ENCODE measurements at regions not wholly inside any gene's neighbourhood (a gene's known extent, or its start where the extent isn't known, plus 50 kb on each side); places are given as distances from the start of the nearest gene placed in this dataset.

DNA sequence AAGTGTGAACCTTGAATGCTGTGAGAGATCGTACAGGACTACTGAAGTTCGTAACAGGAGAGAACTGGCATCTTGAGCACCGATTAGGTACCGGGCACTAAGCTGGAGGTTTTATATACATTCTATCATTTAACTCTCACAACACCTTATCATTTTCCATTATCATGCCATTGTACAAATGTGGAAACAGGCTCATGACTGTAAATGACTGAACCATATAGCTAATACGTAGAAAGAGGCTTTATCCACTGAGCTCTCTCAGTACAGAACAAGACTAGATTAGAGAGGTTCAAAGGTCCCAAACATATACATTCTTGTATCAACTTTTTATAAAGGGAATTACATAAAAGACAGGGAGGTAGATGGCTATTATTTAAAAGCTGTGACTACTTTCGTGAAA lies 130.6 kb downstream of the CEP57L1 start:
- Histone ChIP-seq H3K9me3 (ENCODE audit: insufficient read depth in 2 of 2, low read depth in 1 of 2, low read length in 1 of 2) (no peaks in the 10 kb centered on the region), H2BK5ac (ENCODE audit: low read depth, low read length) (no peak overlapping the region), H3K4me3 (ENCODE audit: extremely low read depth in 1 of 4, insufficient read depth in 2 of 4, low read depth in 3 of 4, low read length in 4 of 4) (no peak overlapping the region), H3K27ac (ENCODE audit: low read depth, low read length) (no peak overlapping the region), H2AK5ac (ENCODE audit: low read depth, low read length) (no peak overlapping the region), H2BK12ac (ENCODE audit: low read depth, low read length) (no peak overlapping the region), H3K9ac (replicated peaks in 1 of 4; ENCODE audit: extremely low read depth in 1 of 4, low read depth in 3 of 4, low read length in 3 of 4) (no peak overlapping the region), H2BK15ac (ENCODE audit: low read length) (no peak overlapping the region), H4K8ac (ENCODE audit: extremely low read depth, insufficient read depth, low read length) (no peak overlapping the region), H3K36me3 (ENCODE audit: control insufficient read depth in 2 of 4, insufficient read depth in 4 of 4, low read length in 3 of 4) (no peaks in the 10 kb centered on the region), H3K4me2 (ENCODE audit: insufficient read depth in 1 of 2, low read depth in 2 of 2, low read length in 2 of 2) (no peak overlapping the region), H3K4ac (replicated peaks; ENCODE audit: insufficient read length, low read depth, low read length) (no peak overlapping the region), H4K91ac (replicated peaks; ENCODE audit: insufficient read length, low read length) (no peak overlapping the region), H3K18ac (ENCODE audit: extremely low read depth, low read length) (no peak overlapping the region), H3K56ac (replicated peaks; ENCODE audit: insufficient read length, low read depth, low read length) (no peak overlapping the region), H4K20me1 (replicated peaks in 1 of 2; ENCODE audit: control insufficient read depth in 1 of 2, insufficient read depth in 2 of 2, low read length in 2 of 2) (no peaks in the 10 kb centered on the region), H3K14ac (ENCODE audit: insufficient read length) (no peak overlapping the region), H3K23me2 (ENCODE audit: low read depth, low read length) (no peaks in the 10 kb centered on the region), H3K27me3 (replicated peaks in 1 of 4; ENCODE audit: control insufficient read depth in 3 of 4, extremely low read depth in 1 of 4, insufficient read depth in 3 of 4, low read length in 3 of 4) (no peaks in the 10 kb centered on the region), H4K5ac (ENCODE audit: insufficient read length, low read depth, low read length) (no peak overlapping the region), H2BK120ac (replicated peaks; ENCODE audit: low read depth, low read length) (no peak overlapping the region), H3K23ac (ENCODE audit: insufficient read length) (no peak overlapping the region), H3K4me1 (replicated peaks in 1 of 4; ENCODE audit: control insufficient read depth in 3 of 4, insufficient read depth in 4 of 4, low read length in 3 of 4) (no peaks in the 10 kb centered on the region), H2BK20ac (ENCODE audit: low read length) (no peak overlapping the region), H2AFZ (ENCODE audit: low read length) (no peak overlapping the region), H3K79me2 (ENCODE audit: control insufficient read depth in 1 of 2, insufficient read depth in 2 of 2, low read length in 2 of 2) (no peaks in the 10 kb centered on the region), H3K79me1 (ENCODE audit: low read depth, low read length) (no peaks in the 10 kb centered on the region)
- FAIRE-seq (no peak), DNase-seq (ENCODE audit: low read depth in 1 of 2, low spot score in 2 of 2) (no peak)
- WGBS, 2 experiments (ENCODE audit: extremely low coverage in 1 of 2, insufficient coverage in 1 of 2, insufficient read length in 1 of 2, insufficient replicate concordance in 2 of 2, low coverage in 1 of 2, low lambda C conversion rate in 2 of 2, missing lambda C conversion rate in 1 of 2), result 90% methylated on average over 6 of the region's 6 CpGs; no CpG with 5 or more reads in 1 of the 2 experiments
- ChIA-PET POLR2A (ENCODE audit: partially characterized antibody) (interaction anchor here (0.5 kb wide), 1 partner anchor 68 kb away, joined by 4 read pairs; no protein-coding TSS in a partner anchor), CTCF (ENCODE audit: partially characterized antibody) (interaction anchor here (0.6 to 2.1 kb wide), 4 partner anchors 11 to 1508 kb away, joined by 3 to 9 read pairs (median 6); no protein-coding TSS in a partner anchor)
- no peak for TF ChIP-seq PHF8 (conservative IDR thresholded peaks at IDR 0.05; ENCODE audit: low read depth, low read length)
- TF ChIP-seq, protein P1, sequence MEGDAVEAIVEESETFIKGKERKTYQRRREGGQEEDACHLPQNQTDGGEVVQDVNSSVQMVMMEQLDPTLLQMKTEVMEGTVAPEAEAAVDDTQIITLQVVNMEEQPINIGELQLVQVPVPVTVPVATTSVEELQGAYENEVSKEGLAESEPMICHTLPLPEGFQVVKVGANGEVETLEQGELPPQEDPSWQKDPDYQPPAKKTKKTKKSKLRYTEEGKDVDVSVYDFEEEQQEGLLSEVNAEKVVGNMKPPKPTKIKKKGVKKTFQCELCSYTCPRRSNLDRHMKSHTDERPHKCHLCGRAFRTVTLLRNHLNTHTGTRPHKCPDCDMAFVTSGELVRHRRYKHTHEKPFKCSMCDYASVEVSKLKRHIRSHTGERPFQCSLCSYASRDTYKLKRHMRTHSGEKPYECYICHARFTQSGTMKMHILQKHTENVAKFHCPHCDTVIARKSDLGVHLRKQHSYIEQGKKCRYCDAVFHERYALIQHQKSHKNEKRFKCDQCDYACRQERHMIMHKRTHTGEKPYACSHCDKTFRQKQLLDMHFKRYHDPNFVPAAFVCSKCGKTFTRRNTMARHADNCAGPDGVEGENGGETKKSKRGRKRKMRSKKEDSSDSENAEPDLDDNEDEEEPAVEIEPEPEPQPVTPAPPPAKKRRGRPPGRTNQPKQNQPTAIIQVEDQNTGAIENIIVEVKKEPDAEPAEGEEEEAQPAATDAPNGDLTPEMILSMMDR (IDR thresholded peaks at IDR 0.05; ENCODE audit: control extremely low read depth in 1 of 3, insufficient read depth in 1 of 3, low read depth in 1 of 3, low read length in 3 of 3), result no peak
- no peak for TF ChIP-seq BRCA1 (IDR thresholded peaks at IDR 0.05; ENCODE audit: low read depth, low read length)
- TF ChIP-seq FOSL1 (IDR thresholded peaks at IDR 0.05; ENCODE audit: insufficient read depth, low read depth, low read length), result no peak
- TF ChIP-seq TAF7 (optimal IDR thresholded peaks at IDR 0.05; ENCODE audit: borderline replicate concordance, low read depth, low read length), result no peak
- TF ChIP-seq CBX5 (IDR thresholded peaks at IDR 0.05; ENCODE audit: low read depth, low read length), result no peak
- no peak for TF ChIP-seq CTBP2 (IDR thresholded peaks at IDR 0.05; ENCODE audit: borderline replicate concordance, insufficient read depth, insufficient read length, low read length)
- TF ChIP-seq CREB1 (IDR thresholded peaks at IDR 0.05), result no peak
- no peak for TF ChIP-seq RNF2 (IDR thresholded peaks at IDR 0.05; ENCODE audit: borderline replicate concordance, low read depth, low read length, missing control alignments, poor library complexity, severe bottlenecking)
- no peak for TF ChIP-seq BCL11A (IDR thresholded peaks at IDR 0.05; ENCODE audit: low read depth in 2 of 2, low read length in 2 of 2)
- no peak for TF ChIP-seq E2F6 (IDR thresholded peaks at IDR 0.05)
